ENCODE measurements at regions not wholly inside any gene's neighbourhood (a gene's known extent, or its start where the extent isn't known, plus 50 kb on each side); places are given as distances from the start of the nearest gene placed in this dataset.
"Not testable (repeated sequence)": the region's sequence is repeated elsewhere in the genome, so short reads cannot be mapped to it uniquely, and the experiment has no call there.

DNA sequence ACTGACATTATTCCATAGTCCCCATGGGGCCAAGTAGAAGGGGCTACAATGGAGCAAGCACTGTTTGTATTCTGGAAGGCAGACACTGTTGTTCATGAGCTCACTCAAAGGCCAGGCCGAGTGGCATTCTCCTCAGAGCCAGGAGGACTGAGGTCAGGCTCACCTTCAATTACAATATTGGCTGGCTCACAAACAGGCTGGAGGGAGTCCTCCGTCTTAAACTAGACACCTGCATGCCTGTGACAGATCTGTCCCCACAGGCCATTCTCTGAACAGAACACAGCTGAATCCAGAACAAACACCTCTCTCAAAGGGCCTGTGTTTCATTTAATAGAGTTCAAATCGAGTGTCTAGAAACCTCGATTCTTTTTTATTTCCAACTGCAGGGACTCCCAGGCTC, 347.4 kb upstream of the PPP2R3A start:
- DNase-seq (ENCODE audit: low spot score) = no peak
- intact Hi-C loops (cut with DNase I) = loop anchor here (5.0 kb wide), 1 partner anchor 616 kb away; no protein-coding TSS in a partner anchor
- no peak for ATAC-seq

DNA sequence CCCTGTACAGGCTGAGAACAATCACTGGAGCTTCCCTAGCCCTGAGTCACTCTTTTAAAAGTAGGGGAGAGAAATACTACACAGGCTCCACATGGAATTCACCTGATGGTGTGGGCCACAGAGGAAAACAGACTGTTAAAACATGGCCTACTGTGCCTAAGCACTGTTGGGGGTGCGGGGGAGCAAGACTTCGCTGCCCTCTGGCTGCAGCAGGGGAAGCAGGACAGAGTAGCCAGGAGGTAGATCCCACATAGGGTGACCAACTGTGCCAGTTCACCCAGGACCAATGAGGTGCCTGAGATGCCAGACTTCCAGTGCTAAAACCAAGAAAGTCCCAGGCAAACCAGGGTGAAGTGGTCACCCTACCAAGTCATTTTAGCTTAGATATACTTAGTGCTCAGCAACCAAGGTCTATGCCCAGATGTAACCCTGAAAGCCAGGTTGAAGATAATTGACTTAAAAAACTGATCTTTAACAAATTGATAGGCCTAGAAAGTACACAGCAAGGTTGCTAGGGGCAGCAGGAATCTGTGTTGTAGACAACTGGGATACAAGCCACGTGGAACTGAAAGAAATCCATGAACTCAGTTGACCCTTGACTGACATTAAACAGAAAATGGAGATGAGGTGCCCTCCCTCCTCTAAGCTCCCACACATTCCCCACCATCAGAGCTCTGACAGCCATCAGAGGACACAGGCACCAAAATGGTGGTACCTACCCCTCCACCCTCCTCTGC, 344.2 kb upstream of the PPP2R3A start:
- intact Hi-C loops (cut with DNase I) = no loop called here
- ATAC-seq (no peak), DNase-seq (ENCODE audit: low spot score) (no peak)

DNA sequence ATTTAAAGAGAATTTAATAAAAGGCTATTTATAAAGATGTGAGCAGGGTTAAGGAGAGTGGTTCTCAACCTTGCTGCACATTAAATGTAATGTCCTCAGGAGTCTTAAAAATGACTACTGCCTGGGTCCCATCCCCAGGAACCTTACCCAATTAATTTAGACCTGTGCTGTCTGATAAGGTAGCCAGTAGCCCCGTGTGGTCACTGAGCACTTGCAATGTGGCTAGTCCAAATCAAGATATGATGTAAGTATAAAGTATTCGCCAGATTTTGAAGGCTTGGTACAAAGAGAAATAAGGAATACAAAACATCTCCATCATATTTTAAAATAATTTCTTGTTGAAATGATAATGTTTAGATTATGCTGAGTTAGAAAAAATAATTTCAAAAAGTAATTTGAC, 343.3 kb upstream of the PPP2R3A start:
- ATAC-seq = no peak
- intact Hi-C loops (cut with DNase I) = no loop called here

GRCh38 chr3:135622656-135623055, 342.9 kb upstream of the PPP2R3A start:
- ATAC-seq (no peak), DNase-seq (ENCODE audit: low spot score) (no peak)
- intact Hi-C loops (cut with DNase I) = no loop called here

More for the DNA sequence above, 343.3 kb upstream of the PPP2R3A start:
- DNase-seq (ENCODE audit: low spot score) = no peak

DNA sequence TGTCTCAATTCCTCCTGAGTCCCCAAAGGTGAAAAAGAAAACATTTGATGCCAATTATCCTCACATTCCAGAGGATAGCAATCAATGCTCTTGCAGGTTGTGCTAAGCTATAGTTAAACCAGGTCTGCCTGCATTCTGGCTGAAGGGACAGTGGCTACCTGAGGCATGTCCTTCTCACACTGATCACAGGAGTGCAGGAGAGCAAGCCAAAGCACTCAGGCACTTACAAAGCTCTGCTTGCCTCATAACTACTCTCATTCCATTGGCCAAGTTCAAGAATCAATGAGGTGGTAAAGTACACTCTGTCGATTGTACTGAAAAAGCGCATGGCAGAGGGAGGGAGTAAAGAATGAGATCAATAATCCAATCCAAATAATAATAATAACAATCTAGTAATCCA, 342.0 kb upstream of the PPP2R3A start:
- no peak for DNase-seq (ENCODE audit: low spot score)
- intact Hi-C loops (cut with DNase I) = no loop called here
- no peak for ATAC-seq

DNA sequence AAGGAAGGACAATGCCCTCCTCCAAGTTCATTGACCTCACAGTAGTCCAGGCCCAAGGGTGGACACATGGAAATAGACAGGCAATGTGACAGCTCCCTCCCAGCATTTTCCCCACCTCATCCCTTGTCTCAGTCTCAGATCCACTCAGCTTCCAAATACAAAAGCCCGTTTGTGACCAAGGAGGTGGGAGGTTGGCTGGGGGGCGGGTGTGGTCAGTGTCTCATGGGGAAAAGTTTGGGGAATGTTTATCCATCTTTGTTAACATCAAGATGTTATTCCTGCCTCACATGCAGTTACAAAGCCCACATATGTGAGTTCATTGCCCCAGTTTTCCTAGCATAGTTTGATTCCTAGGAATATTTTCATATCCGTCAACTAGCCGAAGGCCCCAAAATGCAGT, 338.5 kb upstream of the PPP2R3A start:
- no peak for DNase-seq (ENCODE audit: low spot score)
- ATAC-seq = no peak
- intact Hi-C loops (cut with DNase I) = no loop called here

- DNase-seq (ENCODE audit: low spot score) = no peak
- intact Hi-C loops (cut with DNase I) = no loop called here
- no peak for ATAC-seq
These were observed 335.7 kb upstream of the PPP2R3A start for GRCh38 chr3:135629701-135630408.

- DNase-seq (ENCODE audit: low spot score) (no peak), ATAC-seq (no peak)
- intact Hi-C loops (cut with DNase I) = no loop called here
These were observed 332.9 kb upstream of the PPP2R3A start for GRCh38 chr3:135632556-135633065.

GRCh38 chr3:135633078-135633477, 332.4 kb upstream of the PPP2R3A start:
- no peak for ATAC-seq
- intact Hi-C loops (cut with DNase I) = no loop called here
- DNase-seq (ENCODE audit: low spot score) = no peak

DNA sequence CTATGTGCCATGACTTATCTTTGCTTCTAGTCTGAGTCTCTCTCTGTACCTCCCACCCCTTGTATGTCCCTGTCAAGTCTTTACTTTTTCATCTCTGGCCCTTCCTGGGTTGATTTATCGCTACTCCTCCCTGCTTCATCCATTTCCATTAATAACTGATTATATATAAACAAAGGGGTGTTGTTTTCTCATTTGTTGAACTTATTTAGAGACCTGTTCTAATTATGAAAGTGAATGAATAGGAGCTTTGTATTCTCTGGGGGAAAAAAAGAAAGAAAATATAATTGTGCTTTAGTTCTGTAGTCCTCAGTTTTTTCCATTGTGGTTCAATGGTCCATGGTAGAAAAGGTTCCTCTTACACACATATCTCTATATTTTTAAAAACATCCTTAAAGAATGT, 328.9 kb upstream of the PPP2R3A start:
- intact Hi-C loops (cut with DNase I) = no loop called here
- ATAC-seq (no peak), DNase-seq (ENCODE audit: low spot score) (no peak)

- intact Hi-C loops (cut with DNase I) = no loop called here
- ATAC-seq = no peak
- DNase-seq (ENCODE audit: low spot score) = no peak
These were observed 328.5 kb upstream of the PPP2R3A start for GRCh38 chr3:135637013-135637412.

DNA sequence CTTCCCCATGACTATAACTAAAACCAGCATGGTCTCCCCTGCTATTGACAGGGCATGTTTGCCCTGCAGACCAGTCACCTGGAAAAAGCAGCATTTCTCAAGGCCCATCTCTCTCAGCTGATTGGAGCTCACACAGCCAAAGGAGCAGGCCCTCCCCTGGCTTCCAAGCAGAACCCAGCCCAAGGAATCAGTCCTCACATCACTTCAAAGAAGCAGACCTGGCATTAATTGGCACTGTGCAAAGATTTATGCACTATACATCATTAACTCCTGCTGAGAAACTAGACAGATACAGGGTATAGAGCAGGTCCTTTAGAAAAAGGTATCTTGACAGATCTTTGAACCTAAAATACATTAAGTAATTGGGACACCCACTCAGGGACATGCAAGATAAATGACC, 323.8 kb upstream of the PPP2R3A start:
- no peak for DNase-seq (ENCODE audit: low spot score)
- ATAC-seq = no peak
- intact Hi-C loops (cut with DNase I) = no loop called here

DNA sequence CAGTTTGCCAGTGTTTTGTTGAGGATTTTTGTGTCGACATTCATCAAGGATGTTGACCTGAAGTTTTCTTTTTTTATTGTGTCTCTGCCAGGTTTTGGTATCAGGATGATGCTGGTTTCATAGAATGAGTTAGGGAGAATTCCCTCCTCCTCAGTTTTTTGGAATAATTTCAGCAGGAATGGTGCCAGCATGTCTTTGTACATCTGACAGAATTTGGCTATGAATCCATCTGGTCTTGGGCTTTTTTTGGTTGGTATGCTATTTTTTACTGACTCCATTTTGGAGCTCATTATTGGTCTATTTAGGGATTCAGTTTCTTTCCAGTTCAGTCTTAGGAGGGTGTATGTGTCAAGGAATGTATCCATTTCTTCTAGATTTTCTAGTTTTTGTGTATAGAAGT, 320.0 kb upstream of the PPP2R3A start:
- intact Hi-C loops (cut with DNase I) = no loop called here
- DNase-seq (ENCODE audit: low spot score) (no peak), ATAC-seq (no peak)

DNA sequence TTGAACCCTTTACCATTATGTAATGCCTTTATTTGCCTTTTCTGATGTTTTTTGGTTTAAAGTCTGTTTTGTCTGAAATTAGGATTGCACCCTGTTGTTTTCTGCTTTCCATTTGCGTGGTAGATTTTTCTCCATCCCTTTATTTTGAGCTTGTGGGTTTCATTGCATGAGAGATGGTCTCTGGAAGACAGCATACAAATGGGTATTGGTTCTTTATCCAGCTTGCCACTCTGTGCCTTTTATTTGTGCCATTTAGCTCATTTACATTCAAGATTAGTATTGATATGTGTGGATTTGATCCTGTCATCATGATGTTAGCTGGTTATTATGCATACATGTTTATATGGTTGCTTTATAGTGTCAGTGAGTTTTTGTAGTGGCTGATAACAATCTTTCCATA, 318.7 kb upstream of the PPP2R3A start:
- ATAC-seq = no peak
- intact Hi-C loops (cut with DNase I) = no loop called here

DNA sequence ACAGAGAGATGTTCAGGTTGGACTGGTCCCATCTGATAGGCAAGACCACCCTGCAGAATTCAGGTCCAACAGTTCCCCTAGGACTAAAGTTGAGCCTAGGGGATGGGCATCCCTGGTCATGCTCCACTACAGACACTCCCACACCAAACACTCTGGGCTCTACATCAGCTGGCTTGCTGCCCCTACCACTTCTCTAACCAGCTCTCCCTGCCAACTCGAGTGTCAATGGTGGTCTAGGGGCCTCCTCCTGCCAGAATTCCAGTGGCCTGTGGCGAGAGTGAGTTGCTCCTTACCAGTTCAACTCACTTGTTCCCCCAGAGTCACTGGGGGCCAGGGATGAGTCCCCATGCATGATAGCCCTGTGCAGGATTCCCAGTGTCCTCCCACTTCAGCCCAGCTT, 316.2 kb upstream of the PPP2R3A start:
- ATAC-seq (no peak), DNase-seq (ENCODE audit: low spot score) (no peak)
- intact Hi-C loops (cut with DNase I) = no loop called here

More for the DNA sequence above, 318.7 kb upstream of the PPP2R3A start:
- DNase-seq (ENCODE audit: low spot score) = no peak

GRCh38 chr3:135650309-135650708, 315.2 kb upstream of the PPP2R3A start:
- intact Hi-C loops (cut with DNase I) = no loop called here
- DNase-seq (ENCODE audit: low spot score) (no peak), ATAC-seq (no peak)

- intact Hi-C loops (cut with DNase I) = no loop called here
- ATAC-seq (no peak), DNase-seq (ENCODE audit: low spot score) (no peak)
These were observed 313.1 kb upstream of the PPP2R3A start for GRCh38 chr3:135652388-135652787.

GRCh38 chr3:135655328-135655727, 310.2 kb upstream of the PPP2R3A start:
- DNase-seq (ENCODE audit: low spot score) = no peak
- no peak for ATAC-seq
- intact Hi-C loops (cut with DNase I) = no loop called here

DNA sequence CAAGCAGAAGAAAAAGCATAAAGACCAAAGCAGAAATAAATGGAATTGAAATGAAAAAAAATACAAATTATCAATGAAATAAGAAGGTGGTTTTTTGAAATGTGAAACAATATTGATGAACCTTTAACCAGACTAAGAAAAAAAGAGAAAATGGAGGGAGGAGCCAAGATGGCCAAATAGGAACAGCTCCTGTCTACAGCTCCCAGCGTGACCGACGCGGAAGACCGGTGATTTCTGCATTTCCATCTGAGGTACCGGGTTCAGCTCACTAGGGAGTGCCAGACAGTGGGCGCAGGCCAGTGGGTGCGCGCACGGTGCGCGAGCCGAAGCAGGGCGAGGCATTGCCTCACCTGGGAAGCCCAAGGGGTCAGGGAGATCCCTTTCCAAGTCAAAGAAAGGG, 307.1 kb upstream of the PPP2R3A start:
- DNase-seq (ENCODE audit: low spot score); intact Hi-C loops (cut with DNase I); ATAC-seq: not testable (repeated sequence)

DNA sequence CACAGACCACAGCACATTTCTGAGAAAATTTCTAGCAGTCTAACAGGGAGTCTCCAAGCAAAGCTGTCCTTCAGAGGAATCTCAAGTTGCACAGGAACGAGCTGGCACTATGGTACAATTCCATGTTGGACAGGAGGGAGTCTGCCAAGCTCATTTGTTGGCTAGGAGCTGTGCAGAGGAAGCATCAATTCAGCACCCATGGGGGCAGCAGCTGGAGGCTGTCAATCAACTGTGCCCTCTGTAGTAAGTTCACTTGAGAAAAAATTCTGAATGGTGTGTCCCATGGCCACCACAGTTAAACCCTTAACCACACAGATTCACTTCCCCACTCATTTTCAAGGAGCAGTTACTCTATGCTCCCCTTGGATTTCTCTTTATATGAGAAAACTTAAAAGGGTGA, 298.5 kb upstream of the PPP2R3A start:
- intact Hi-C loops (cut with DNase I) = no loop called here

DNA sequence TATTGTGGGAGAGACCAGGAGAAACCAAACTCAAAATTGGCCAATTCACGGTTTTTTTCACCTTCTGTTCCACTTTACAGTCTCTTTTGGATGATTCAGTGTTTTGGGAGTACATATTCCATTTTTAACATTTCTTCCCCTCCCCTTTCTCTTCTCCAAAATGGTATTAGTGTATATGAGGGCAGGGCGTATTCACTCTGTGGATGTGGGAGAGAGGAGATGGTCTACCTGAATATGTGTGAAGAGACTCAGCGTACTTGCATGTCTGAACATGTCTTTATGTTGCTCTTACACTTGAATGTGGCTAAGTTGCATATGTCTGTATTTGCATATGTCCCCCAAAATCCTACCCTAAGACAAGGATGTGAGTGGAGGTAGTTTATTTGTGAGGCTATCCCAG, 291.0 kb upstream of the PPP2R3A start:
- no peak for ATAC-seq
- intact Hi-C loops (cut with DNase I) = no loop called here
- DNase-seq (ENCODE audit: low spot score) = no peak

More for the DNA sequence above, 298.5 kb upstream of the PPP2R3A start:
- no peak for ATAC-seq
- DNase-seq (ENCODE audit: low spot score) = no peak

Measured in sciatic nerve (tissue), 2 donors.